Bronchial epithelial cell (primary cell): ENCODE measurements at regions not wholly inside any gene's neighbourhood (a gene's known extent, or its start where the extent isn't known, plus 50 kb on each side); places are given as distances from the start of the nearest gene placed in this dataset.
A peak's percentile ranks its signal among the peaks of the same experiment; 100 is the strongest.

Experiments
- DNase-seq: peaks from one replicate; pipeline ENCODE4 v3.0.0-alpha.2; 2010; ENCODE audit warnings: low read depth
- FAIRE-seq: peaks from 2 replicates; lab custom pipeline; 2011; peaks lifted over from hg19 to GRCh38; lab: Jason Lieb, UNC
- H3K27me3 ChIP-seq: 2 replicates; pipeline ENCODE4 v1.5.1; 2011; ENCODE audit warnings: low read length; ENCODE audit not compliant: control insufficient read depth, insufficient read depth
- H3K36me3 ChIP-seq: 2 replicates; pipeline ENCODE4 v1.5.1; 2011; ENCODE audit warnings: low read length; ENCODE audit not compliant: control insufficient read depth, insufficient read depth
- H3K4me3 ChIP-seq: 2 replicates; pipeline ENCODE4 v1.5.1; 2011; ENCODE audit warnings: mild to moderate bottlenecking, low read depth, low read length, control low read depth
- CTCF ChIP-seq: IDR thresholded peaks from 2 replicates; pipeline ENCODE4 v1.5.1; 2011; ENCODE audit warnings: mild to moderate bottlenecking, moderate library complexity, low read length, control low read depth, inconsistent platforms; ENCODE audit not compliant: insufficient read depth, severe bottlenecking

GRCh38 chr6:137973201-137973600, 106.1 kb downstream of the TNFAIP3 start:
- no peak for DNase-seq
- Histone ChIP-seq H3K27me3 (no peaks in the 10 kb centered on the region), H3K36me3 (no peaks in the 10 kb centered on the region), H3K4me3 (no peak overlapping the region)
- no peak for TF ChIP-seq CTCF
- peak; percentile 47 for FAIRE-seq

GRCh38 chr6:137975188-137975940, 108.3 kb downstream of the TNFAIP3 start:
- DNase-seq, result peak; percentile 36
- peak; percentile 11 for TF ChIP-seq CTCF
- FAIRE-seq, result no peak
- Histone ChIP-seq H3K27me3 (no peaks in the 10 kb centered on the region), H3K36me3 (no peaks in the 10 kb centered on the region), H3K4me3 (no peak overlapping the region)

GRCh38 chr6:137976430-137976829, 109.4 kb downstream of the TNFAIP3 start:
- TF ChIP-seq CTCF, result no peak
- no peak overlapping the region for H3K4me3 ChIP-seq
- DNase-seq (no peak), FAIRE-seq (peak; percentile 62)
- H3K36me3 ChIP-seq, result no peaks in the 10 kb centered on the region
- no peaks in the 10 kb centered on the region for H3K27me3 ChIP-seq

GRCh38 chr6:137977206-137977605, 110.1 kb downstream of the TNFAIP3 start:
- no peaks in the 10 kb centered on the region for H3K27me3 ChIP-seq
- H3K36me3 ChIP-seq, result no peaks in the 10 kb centered on the region
- no peak for TF ChIP-seq CTCF
- FAIRE-seq, result no peak
- no peak overlapping the region for H3K4me3 ChIP-seq
- no peak for DNase-seq

- DNase-seq, result no peak
- H3K27me3 ChIP-seq, result no peaks in the 10 kb centered on the region
- no peaks in the 10 kb centered on the region for H3K36me3 ChIP-seq
- H3K4me3 ChIP-seq, result no peak overlapping the region
- no peak for FAIRE-seq
- TF ChIP-seq CTCF, result no peak
Observed at GRCh38 chr6:137977814-137978213, 110.8 kb downstream of the TNFAIP3 start.
